Activated gamma-delta T cell treated with Interleukin-2 at 50 U/mL for 16 hours (primary cell): ENCODE measurements at regions not wholly inside any gene's neighbourhood (a gene's known extent, or its start where the extent isn't known, plus 50 kb on each side); places are given as distances from the start of the nearest gene placed in this dataset.
"Not testable (repeated sequence)": the region's sequence is repeated elsewhere in the genome, so short reads cannot be mapped to it uniquely, and the experiment has no call there.

Experiments used
- DNase-seq: peaks from one replicate; pipeline ENCODE4 v3.0.0-alpha.2; 2020

DNA sequence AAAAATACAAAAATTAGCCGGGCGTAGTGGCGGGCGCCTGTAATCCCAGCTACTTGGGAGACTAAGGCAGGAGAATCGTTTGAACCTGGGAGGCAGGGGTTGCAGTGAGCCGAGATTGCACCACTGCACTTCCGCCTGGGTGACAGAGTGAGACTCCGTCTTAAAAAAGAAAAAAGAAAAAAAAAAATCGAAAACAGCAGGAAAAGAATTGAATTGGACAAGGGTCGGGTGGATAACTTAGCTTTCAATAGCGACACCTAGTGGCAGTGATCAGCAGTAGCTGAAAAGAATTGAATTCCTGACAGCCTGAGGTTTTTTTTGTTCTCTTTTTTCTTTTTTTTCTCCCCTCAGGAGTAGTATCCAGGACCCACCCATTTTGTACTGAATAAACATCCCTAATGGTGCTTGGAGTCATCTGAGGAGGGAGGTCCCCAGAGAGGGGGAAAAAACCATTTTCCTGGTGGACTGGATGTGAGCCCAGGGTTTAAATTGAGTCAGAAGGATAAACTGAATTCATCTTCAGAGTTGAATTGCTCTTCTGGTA, 55.1 kb downstream of the CYCS start:
- DNase-seq = peak; percentile 49

DNA sequence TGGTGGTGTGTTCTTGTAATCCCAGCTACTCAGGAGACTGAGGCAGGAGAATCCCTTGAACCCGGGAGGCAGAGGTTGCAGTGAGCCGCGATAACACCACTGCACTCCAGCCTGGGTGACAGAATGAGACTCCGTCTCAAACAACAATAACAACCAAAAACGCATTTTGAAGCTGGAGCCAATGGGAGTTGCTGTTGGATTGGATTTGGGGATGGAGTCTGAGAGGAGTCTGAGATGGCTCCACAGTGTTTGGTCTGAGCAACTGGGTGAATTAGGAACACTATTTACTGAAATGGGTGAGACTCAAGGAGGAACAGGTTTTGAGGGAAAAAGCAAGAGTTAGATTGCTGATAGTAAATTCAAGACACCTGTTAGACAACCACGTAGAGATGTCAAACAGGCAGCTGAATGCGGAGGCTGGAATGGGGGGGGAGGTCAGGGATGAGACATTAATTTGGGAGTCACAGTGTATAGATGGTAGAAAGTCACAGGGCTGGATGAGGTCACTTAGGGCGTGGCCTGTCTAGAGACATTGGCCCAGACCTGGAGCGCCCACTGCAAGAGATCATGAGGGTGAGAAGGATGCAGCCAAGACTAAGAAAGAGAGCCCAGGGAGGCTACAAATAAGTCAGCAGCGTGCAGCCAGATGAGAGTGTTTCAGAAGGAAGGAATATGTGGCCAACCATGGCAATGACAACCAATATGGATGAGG, 56.4 kb downstream of the CYCS start:
- no peak for DNase-seq

DNA sequence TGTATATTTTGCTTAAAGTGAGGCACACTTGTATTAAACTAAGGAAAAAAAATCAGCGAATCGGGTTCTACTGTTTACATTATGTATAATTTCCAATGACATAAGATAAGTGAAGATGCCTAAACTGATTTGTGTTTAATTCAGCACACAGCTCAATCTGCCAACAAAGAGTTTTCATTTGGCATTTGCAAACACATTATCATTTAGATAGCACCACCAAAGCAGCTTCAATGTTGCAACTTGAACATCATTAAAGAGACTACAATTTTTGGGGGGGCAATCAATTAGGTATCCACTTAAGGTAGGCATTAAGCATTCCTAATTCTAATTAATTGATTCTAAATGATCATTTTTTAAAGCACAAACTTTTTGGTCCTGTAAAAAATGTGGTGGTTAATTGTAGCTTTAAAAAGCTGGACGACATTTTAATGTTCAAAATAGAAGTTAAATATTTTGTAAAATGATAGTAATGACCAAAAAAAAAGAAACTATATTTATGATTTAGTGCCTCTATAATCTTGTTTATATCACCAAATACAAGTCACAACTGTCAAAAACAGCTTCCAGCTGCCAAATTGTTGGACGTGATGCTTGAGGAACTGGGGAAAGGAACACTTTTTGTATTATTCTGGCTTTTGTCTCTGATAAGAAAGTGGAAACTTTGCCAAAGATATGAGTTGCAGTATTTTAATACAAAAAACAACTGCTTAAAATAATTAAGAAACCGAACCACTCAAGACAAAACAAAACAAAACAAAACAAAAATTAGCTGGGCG, 57.1 kb downstream of the CYCS start:
- no peak for DNase-seq

DNA sequence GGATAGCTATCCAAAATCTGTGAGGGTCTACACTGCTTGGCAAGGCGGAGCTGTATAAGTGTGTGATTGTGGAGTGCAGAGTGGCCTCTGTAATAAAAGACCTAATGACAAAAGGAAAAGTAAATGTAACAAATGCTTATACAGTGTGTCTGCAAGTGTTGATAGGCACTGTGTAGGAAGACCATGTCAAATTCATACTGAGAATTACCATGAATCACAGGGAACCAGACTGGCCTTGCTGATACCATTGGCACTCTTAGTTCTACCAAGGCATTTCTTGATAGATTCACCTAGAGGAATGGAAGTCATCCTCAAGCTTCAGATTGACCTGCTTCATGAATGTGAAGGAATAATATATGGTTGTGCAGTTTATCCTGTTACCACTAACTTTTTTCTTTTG, 58.8 kb downstream of the CYCS start:
- no peak for DNase-seq

DNA sequence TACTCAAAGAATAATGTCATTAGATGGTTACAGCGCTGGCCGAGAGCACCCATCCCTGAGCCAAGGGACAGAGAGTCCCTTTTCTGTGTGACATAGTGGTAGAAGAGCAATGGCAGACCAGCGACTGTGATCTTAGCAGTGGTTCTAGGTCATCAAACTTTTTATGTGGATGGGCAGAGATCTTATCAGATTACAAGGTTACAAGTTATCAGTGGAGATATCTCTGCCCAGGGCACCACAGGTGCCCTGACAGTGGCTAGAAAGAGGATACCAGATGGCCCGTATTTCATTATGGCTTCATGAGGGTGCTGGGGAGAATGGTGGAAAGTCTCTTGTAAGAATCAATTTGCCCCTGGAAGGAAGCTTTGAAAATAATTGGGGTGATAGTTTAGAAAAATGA, 62.7 kb downstream of the CYCS start:
- no peak for DNase-seq

DNA sequence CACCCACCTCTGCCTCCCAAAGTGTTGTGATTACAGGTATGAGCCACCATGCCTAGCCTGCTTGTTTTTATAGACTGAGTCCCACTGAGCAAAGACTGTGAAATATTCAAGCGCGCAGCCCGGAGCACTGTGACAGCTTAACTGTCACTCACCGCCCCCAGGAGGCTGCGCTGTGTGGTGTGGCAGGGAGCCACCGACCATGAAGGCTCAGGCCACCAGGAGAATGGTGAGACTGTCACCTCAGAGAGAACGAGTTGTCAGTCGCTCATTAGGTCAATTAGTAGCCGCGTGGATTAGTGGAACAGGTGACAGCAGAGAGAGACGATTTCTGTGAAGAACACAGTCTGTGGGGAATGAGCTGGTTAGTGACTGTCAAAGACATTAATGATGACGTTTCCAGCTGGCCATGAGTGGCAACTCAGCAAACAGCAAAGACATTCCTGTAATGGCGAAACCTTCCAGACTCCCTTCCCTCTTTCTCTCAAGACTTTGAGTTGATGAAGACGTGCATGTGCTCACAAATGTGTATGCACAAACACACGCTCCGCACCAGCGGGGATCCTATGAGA, 64.5 kb downstream of the CYCS start:
- no peak for DNase-seq

DNA sequence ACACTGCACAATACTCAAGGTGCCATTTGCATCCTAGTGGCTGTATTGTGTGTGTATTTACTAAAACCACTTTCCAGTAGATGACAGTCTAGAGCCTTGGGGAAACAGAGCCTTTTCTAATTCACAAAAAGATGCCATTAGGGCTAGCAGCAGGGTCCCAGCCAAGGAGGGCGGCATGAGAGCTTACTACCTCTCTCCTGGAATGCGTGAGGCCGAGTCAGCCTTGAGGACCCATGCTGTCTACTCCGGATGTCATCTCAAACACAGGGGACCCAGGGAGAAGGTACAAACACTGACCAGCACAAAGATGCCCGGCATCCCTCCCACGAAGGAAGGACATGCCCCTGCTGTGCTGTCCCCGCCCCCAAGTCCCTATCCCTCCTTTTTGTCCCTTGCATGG, 65.5 kb downstream of the CYCS start:
- DNase-seq = no peak

DNA sequence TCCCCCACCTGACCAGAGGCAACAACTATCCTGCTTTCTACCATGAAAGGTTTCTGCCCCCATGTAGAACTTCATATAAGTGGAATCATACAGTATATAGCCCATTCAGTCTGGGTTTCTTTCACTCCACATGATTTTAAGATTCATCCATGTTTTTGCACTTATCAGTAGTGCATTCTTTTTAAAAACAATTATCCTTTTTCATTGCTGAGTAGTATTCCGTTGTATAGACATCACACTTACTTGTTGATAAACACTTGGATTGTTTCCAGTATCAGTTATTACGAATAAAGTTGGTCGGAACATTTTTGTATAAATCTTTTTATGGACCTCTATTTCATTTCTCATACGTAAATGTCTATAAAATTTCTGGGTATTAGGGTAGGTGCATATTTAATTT, 68.7 kb downstream of the CYCS start:
- no peak for DNase-seq

DNA sequence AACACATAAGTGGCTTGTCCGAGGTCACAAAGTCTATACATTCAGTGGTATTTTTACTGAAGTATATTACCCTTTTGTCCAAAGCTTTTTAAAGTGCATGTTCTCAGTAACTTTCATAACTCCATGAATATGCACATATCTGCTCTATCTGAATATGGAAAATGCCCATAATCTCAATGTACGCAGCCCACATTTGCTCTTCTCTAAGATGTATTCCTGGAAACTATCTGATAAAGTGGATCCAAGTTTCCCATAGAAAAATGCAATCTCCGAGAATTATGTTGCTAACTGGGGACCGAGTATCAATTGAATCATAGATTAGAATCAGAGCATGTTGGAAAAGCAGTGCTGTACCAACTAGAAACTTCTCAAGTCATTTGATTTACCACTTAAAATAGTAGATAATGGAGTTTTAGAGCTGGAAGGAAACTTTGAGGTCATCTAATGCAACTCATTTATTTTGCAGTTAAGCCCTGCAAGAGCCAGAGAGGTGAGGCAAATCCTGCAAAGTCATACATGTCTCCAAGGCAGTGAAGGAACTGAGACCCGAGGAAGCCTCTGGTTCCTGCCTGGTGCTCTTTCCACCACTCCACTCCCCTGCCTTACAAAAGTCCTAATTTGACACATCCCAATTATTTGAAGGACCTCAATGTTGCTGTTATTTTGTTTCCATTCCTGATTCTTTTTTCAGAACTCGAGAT, 69.4 kb downstream of the CYCS start:
- no peak for DNase-seq

DNA sequence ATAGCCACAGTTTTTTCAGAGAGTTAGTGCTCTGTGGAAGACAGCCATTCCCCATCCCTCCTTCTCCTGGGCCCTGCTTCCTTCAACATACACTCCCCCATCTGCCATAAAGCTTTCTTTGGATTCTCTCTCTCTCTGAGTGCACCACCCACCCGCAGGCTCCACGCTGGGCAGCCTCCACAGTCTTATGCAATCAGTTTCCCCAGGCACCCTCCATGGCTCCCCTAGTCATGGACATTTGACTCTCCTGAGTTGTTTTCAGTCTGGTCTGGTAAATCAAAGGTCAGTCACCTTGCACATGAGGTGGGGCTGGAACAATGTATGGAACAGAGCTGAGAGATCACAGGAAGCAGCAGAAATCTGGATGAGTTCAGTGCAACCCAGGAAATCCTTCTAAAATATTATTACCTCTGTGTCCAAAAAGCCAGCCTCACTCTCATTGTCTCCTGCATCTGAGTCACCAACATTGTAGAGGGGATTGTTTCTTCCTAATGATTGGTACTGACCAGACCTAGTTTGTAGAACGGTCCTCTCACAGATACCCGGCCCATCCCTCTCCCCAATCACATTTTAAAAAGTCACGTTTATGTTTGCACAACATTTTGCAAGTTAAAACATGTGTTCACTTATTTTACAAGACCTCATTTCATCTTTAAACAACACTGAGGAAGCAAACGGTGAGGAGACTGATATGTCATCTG, 70.1 kb downstream of the CYCS start:
- DNase-seq = no peak

DNA sequence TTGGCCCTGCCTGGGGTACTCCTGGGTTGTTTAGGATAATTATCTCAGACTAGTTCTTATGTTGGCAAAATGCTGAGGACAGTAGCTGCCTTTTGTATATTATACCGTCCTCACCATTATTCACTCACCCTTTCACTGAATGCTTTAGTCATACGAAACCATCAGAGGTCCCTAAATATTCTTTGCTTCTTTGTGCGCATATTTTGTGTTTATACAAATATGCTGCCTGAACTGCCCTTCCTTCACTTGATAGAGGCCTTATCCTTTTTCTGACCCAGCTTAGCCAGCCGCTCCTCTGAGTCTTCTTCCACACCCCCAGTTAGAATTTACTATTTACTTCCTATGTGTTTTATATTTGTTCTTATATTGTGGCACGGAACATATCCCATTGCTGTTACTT, 70.2 kb upstream of the OSBPL3 start:
- DNase-seq = no peak

DNA sequence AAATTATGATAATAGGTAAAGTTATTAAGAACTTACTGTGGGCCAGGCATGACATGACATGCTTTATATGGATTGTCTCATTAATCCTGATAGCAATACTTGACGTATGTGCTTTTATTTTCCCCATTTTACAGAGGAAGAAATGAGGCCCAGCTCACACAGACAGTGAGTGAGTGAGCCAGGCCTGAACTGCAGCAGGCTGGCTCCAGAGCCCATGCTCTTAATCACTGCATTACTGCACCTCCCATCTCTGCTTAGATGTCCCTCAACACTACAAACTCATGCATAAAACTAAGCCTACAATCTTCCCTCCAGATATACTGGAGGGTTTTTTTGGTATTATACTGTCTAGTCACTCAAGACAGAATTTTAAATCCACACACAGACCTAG, 68.5 kb upstream of the OSBPL3 start:
- DNase-seq = no peak

DNA sequence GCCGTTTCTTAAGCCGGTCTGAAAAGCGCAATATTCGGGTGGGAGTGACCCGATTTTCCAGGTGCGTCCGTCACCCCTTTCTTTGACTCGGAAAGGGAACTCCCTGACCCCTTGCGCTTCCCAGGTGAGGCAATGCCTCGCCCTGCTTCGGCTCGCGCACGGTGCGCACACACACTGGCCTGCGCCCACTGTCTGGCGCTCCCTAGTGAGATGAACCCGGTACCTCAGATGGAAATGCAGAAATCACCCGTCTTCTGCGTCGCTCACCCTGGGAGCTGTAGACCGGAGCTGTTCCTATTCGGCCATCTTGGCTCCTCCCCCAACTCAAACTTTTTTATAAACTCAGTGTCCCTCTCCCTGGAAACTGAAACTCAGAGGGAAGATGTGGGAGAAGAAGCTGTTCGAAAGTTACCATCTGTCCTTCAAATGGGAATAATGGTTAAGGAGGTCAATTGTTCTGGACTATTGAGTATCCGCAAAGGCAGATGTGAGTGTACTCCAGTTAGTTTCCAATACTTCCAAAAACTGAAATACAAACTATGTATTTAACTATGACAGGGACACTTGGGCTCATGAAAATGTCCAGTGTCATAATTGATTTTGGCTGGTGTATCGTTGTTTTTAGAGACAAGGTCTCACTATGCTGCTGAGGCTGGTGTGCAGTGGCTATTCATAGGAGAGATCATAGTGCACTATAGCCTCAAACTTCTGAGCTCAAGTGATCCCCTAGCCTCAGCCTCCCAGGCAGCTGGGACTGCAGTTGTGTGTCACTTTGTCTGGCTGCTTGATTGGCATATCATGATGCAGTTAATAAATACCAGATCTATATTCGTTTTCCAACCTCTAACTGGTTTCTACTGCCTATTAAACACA, 67.8 kb upstream of the OSBPL3 start:
- DNase-seq = not testable (repeated sequence)

DNA sequence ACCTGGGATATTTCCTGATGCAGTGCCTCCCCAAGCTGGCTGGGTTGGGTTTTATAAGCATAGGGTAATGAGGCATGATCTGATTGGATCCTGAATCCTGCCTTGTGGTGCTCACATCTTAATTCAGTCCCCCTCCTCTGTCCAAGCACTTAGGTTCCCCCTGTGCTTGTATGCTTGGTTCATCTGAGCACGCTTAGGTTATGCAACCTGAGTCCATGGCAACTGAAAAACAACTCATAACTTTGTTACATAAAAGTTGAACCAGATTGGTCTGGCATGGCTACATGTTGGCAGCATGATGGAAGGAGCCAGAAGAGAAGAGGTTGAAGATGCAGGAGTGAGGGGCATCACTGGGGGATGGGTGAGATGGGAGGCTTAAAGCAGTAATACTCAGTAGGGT, 57.3 kb upstream of the OSBPL3 start:
- no peak for DNase-seq

DNA sequence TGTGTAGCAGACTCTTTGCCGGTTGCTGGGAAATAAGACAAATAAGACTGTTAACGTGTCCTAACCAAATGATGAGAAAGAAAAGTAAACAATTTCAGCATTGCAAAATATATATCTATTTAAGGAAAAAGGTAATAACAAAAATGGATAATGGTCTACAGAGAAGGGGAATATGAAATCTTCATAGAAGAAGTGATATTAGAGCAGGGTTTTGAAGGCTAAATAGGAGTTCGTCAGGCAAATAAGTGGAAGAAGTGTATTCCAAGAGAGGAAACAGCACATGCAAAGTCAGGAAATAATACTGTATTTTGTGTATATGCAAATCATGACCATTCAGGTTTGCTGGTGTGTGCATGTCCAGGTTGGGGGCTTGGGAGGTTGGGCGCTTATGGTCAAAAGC, 55.3 kb upstream of the OSBPL3 start:
- no peak for DNase-seq

DNA sequence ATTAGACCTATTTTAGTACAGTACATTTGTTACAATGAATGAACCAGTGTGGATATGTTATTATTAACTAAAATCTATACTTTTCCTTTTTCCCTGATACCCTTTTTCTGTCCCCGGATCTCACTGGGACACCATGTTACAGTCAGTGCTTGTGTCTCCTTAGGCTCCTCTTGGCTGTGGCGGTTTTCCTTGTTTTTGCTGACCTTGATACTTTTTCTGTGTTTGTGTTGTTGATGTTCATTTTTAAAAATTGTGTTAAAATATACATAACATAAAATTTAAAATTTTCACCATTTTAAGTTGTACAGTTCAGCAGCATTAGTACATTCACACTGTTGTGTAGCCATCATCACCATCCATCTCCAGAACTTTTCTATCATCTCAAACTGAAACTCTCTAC, 54.2 kb upstream of the OSBPL3 start:
- DNase-seq = no peak

DNA sequence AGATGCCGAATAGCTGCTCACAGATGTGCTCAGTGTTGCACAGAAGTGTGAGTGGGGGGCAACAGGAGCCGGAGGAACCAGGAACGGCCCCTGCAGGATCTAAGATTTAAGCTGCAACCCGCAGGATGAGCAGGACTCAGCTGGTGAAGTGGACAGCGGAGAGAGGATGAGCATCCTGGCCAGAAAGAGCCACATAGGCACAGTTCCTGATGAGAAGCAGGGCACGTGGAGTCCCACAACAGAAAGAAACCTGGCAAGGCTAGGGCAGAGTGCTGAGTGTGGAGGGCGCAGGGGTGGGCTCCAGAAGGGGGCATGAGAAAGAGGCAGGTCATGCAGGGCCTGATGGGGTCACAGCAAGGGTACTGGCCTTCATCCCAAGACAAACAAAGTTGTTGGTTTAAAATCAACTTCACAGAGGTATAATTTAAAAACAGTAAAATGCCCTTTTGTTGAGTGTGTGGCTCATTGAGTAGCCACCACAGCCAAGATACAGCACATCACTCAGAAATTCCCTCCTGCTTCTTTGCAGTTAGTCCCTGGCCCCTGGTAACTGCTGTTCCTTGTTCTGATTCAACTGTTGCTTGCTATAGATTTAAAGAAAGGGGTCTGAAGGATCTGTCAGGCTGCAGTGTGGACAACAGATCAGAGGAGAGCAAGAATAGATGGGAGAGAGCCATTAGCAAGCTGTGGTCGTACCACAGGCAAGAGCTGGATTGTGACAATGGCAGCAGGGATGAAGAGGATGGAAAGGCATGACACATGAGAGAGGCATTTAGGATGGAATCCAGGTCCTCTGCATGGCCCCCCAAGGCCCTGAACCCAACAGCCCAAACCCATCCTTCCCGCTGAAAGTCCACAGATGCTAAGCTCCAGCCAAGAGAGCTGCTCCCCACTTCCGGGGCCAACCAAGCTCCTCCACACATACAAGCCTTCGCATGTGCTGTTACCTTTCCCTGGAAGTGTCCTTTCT, 53.1 kb upstream of the OSBPL3 start:
- DNase-seq = no peak

DNA sequence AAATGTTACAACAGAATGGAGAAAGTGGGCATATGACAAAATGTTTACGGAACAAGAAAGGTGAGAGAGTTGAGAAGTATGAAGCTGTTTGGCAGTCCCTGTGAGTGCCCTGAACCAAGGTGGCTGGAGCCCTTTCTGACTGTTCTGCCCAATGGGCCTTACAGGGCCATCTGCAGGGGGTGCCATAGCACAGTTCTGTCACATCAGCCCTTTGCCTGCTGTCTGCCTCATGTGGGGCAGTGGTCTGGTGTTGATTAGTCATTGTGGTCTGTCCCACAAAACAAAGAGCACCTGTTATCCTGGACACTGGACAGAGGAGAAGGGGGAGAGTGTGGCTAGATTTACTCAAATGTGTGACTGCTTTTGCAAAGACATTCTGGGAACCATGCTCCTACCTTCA, 51.5 kb upstream of the OSBPL3 start:
- DNase-seq = no peak

DNA sequence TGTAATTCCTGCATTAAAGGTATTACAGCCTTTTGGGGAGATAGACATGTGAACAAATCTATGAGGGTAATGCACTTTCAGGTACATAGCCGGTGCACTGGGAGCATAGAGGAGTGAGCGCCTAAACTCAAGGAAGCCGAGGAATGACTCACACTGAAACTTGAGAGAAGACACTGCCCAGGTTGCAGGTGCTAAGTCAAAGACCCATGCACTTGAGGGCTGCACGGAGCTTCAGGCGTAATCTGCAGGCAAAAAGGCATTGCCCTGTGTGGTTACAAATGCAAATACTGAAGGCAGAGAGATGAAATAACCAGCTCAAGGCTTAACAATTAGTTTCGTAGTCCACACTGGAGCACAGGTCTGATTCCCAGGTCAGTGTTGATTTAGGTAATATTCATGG, 51.0 kb upstream of the OSBPL3 start:
- no peak for DNase-seq
